NB4 (cell line): ENCODE measurements at regions not wholly inside any gene's neighbourhood (a gene's known extent, or its start where the extent isn't known, plus 50 kb on each side); places are given as distances from the start of the nearest gene placed in this dataset.

Experiments used
- DNase-seq: peaks from one replicate; pipeline ENCODE4 v3.0.0; 2010; ENCODE audit warnings: low read depth
- H3K4me3 ChIP-seq: one replicate; pipeline ENCODE4 v1.5.1; 2011; ENCODE audit warnings: mild to moderate bottlenecking, low read depth, low read length, moderate library complexity
- CTCF ChIP-seq: IDR thresholded peaks from one replicate; pipeline ENCODE4 v1.5.1; 2012; ENCODE audit warnings: low read depth, low read length
- MAX ChIP-seq: IDR thresholded peaks from 2 replicates; pipeline ENCODE4 v1.6.1; 2011; ENCODE audit warnings: low read depth, low read length
- MYC ChIP-seq: IDR thresholded peaks from 2 replicates; pipeline ENCODE4 v1.6.1; 2011; ENCODE audit warnings: low read depth, low read length
- POLR2A ChIP-seq: IDR thresholded peaks from 2 replicates; pipeline ENCODE4 v1.6.1; 2011; ENCODE audit warnings: mild to moderate bottlenecking; ENCODE audit not compliant: insufficient read length; ENCODE audit errors: extremely low read depth

GRCh38 chr6:121760191-121760590 is 324.7 kb downstream of the GJA1 start:
- TF ChIP-seq MAX, result no peak
- no peak for TF ChIP-seq POLR2A
- TF ChIP-seq MYC, result no peak
- TF ChIP-seq CTCF, result no peak

GRCh38 chr6:121760745-121761144 is 325.3 kb downstream of the GJA1 start:
- no peak for DNase-seq
- no peak for TF ChIP-seq MYC
- TF ChIP-seq MAX, result no peak
- TF ChIP-seq CTCF, result no peak
- TF ChIP-seq POLR2A, result no peak
- H3K4me3 ChIP-seq, result no peak overlapping the region

More at GRCh38 chr6:121760191-121760590, 324.7 kb downstream of the GJA1 start:
- DNase-seq, result no peak
- H3K4me3 ChIP-seq, result no peak overlapping the region

GRCh38 chr6:121764493-121764892 is 329.0 kb downstream of the GJA1 start:
- no peak for DNase-seq
- no peak overlapping the region for H3K4me3 ChIP-seq
- TF ChIP-seq POLR2A, result no peak
- no peak for TF ChIP-seq CTCF
- TF ChIP-seq MAX, result no peak
- no peak for TF ChIP-seq MYC

GRCh38 chr6:121765060-121765459 is 329.6 kb downstream of the GJA1 start:
- no peak overlapping the region for H3K4me3 ChIP-seq
- TF ChIP-seq MYC (no peak), POLR2A (no peak), CTCF (no peak), MAX (no peak)
- DNase-seq, result no peak

- TF ChIP-seq CTCF (no peak), MYC (no peak), POLR2A (no peak), MAX (no peak)
- no peak for DNase-seq
- no peak overlapping the region for H3K4me3 ChIP-seq
These were observed 331.8 kb downstream of the GJA1 start for GRCh38 chr6:121767211-121767610.

- no peak overlapping the region for H3K4me3 ChIP-seq
- no peak for DNase-seq
- TF ChIP-seq MAX, result no peak
- no peak for TF ChIP-seq MYC
- TF ChIP-seq CTCF, result no peak
- TF ChIP-seq POLR2A, result no peak
These were observed 335.5 kb downstream of the GJA1 start for GRCh38 chr6:121770943-121771342.
